ENCODE measurements at regions not wholly inside any gene's neighbourhood (a gene's known extent, or its start where the extent isn't known, plus 50 kb on each side); places are given as distances from the start of the nearest gene placed in this dataset.

- intact Hi-C loops (cut with DNase I; ENCODE audit: low total_unique reads) = no loop called here
- Histone ChIP-seq H3K9me3 (no peaks in the 10 kb centered on the region), H3K4me3 (no peak overlapping the region), H3K27ac (no peak overlapping the region), H3K27me3 (no peaks in the 10 kb centered on the region), H3K36me3 (no peaks in the 10 kb centered on the region), H3K4me1 (no peaks in the 10 kb centered on the region)
- TF ChIP-seq POLR2AphosphoS5 (IDR thresholded peaks at IDR 0.05) (no peak), POLR2A (IDR thresholded peaks at IDR 0.05) (no peak), CTCF (IDR thresholded peaks at IDR 0.05) (no peak)
- no peak for DNase-seq (ENCODE audit: low spot score in 2 of 2)
These were observed 161.5 kb downstream of the NRIP1 start for GRCh38 chr21:14903172-14903865.

- Histone ChIP-seq H3K4me3 (no peak overlapping the region), H3K4me1 (no peaks in the 10 kb centered on the region), H3K27ac (no peak overlapping the region), H3K9me3 (no peaks in the 10 kb centered on the region), H3K27me3 (no peaks in the 10 kb centered on the region), H3K36me3 (no peaks in the 10 kb centered on the region)
- intact Hi-C loops (cut with DNase I; ENCODE audit: low total_unique reads) = no loop called here
- TF ChIP-seq POLR2A (IDR thresholded peaks at IDR 0.05) (no peak), POLR2AphosphoS5 (IDR thresholded peaks at IDR 0.05) (no peak), CTCF (IDR thresholded peaks at IDR 0.05) (no peak)
- no peak for DNase-seq (ENCODE audit: low spot score in 2 of 2)
These were observed 163.3 kb downstream of the NRIP1 start for GRCh38 chr21:14901482-14901958.

DNA sequence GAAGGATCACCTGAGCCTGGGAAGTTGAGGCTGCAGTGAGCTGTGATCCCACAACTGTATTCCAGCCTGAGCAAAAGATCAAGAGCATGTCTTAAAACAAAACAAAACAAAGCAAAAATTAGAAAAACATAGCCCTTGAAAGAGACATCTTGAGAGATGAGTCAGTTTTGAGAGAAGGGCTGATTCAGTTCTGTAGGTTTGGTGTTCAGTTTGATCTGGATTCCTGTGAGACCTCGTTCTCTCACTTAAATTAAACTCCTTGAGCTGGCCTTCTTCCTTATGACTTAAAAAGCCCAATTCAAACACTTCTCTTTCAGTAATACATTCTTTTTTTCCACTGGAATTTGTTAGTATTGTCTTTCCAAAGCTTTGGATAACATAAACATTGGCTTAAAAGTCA, 164.2 kb downstream of the NRIP1 start:
- H3K36me3 ChIP-seq = no peaks in the 10 kb centered on the region
- intact Hi-C loops (cut with DNase I; ENCODE audit: low total_unique reads) = no loop called here
- H3K9me3 ChIP-seq = no peaks in the 10 kb centered on the region
- H3K4me3 ChIP-seq = no peak overlapping the region
- DNase-seq (ENCODE audit: low spot score in 2 of 2) = no peak
- H3K27me3 ChIP-seq = no peaks in the 10 kb centered on the region
- TF ChIP-seq CTCF (IDR thresholded peaks at IDR 0.05) (no peak), POLR2A (IDR thresholded peaks at IDR 0.05) (no peak)
- H3K4me1 ChIP-seq = no peaks in the 10 kb centered on the region
- H3K27ac ChIP-seq = no peak overlapping the region

- intact Hi-C loops (cut with DNase I; ENCODE audit: low total_unique reads) = no loop called here
- Histone ChIP-seq H3K27ac (no peak overlapping the region), H3K4me1 (no peaks in the 10 kb centered on the region), H3K9me3 (no peaks in the 10 kb centered on the region), H3K4me3 (no peak overlapping the region), H3K36me3 (no peaks in the 10 kb centered on the region), H3K27me3 (no peaks in the 10 kb centered on the region)
- TF ChIP-seq POLR2AphosphoS5 (IDR thresholded peaks at IDR 0.05) (no peak), CTCF (IDR thresholded peaks at IDR 0.05) (no peak), POLR2A (IDR thresholded peaks at IDR 0.05) (no peak)
- no peak for DNase-seq (ENCODE audit: low spot score in 2 of 2)
These were observed 164.7 kb downstream of the NRIP1 start for GRCh38 chr21:14900058-14900457.

- H3K36me3 ChIP-seq = no peaks in the 10 kb centered on the region
- H3K4me3 ChIP-seq = no peak overlapping the region
- no peaks in the 10 kb centered on the region for H3K27me3 ChIP-seq
- DNase-seq (ENCODE audit: low spot score in 2 of 2) = no peak
- H3K27ac ChIP-seq = no peak overlapping the region
- H3K4me1 ChIP-seq = no peaks in the 10 kb centered on the region
- TF ChIP-seq CTCF (IDR thresholded peaks at IDR 0.05) = no peak
- TF ChIP-seq POLR2A (IDR thresholded peaks at IDR 0.05) = no peak
- no peak for TF ChIP-seq POLR2AphosphoS5 (IDR thresholded peaks at IDR 0.05)
- H3K9me3 ChIP-seq = no peaks in the 10 kb centered on the region
- intact Hi-C loops (cut with DNase I; ENCODE audit: low total_unique reads) = no loop called here
These were observed 169.0 kb downstream of the NRIP1 start for GRCh38 chr21:14895792-14896191.
